ENCODE measurements at regions not wholly inside any gene's neighbourhood (a gene's known extent, or its start where the extent isn't known, plus 50 kb on each side); places are given as distances from the start of the nearest gene placed in this dataset.
"Not testable (repeated sequence)": the region's sequence is repeated elsewhere in the genome, so short reads cannot be mapped to it uniquely, and the experiment has no call there.

DNA sequence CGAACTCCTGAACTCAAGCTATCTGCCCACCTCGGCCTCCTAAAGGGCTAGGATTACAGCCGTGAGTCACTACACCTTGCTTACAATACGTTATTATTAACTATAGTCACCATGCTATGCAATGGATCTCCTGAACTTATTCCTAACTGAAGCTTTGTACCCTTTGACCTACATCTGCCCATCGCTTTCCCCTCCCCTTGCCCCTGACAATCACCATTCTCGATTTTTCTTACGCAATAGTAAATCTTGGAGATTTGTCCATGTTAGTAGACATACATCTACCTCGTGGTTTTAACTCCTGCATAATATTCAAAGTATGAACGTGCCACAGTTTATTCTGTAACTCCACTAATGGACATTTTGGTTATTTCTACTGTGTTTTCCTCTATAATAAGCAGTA lies 120.6 kb downstream of the NPIPB5 start:
- H3K27ac Mint-ChIP-seq = no peak overlapping the region
- no peaks in the 10 kb centered on the region for H3K4me1 Mint-ChIP-seq
- H3K36me3 Mint-ChIP-seq = no peaks in the 10 kb centered on the region
- POLR2A ChIA-PET = no interaction called here
- ATAC-seq = no peak
- no peak overlapping the region for H3K4me3 Mint-ChIP-seq
- peaks cover 0 to 13% (median 8%) of the 10 kb centered on the region in 5 donors for H3K27me3 Mint-ChIP-seq
- DNase-seq = no peak
- H3K9me3 Mint-ChIP-seq = peaks cover 0 to 2% (median 0%) of the 10 kb centered on the region in 9 donors

DNA sequence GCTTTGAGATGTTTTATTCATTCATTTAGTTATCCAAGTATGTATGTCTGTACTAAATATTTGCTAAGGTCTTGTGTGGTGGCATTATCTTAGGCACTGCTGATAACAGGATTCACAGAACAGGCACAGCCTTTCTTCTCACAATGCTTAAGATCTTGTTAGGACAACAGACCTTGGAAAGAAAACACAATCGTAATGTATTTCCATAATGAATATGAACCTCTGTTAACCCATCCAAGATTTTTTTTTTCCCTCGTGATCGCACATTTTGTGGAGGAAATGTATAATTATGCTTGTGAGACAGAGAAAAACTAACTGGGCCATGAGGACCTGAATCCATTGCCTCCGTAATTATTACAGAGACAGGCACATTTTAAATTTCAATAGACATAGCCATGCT lies 121.9 kb downstream of the NPIPB5 start:
- H3K9me3 Mint-ChIP-seq = peaks cover 0 to 2% (median 0%) of the 10 kb centered on the region in 9 donors
- POLR2A ChIA-PET = no interaction called here
- ATAC-seq (no peak), DNase-seq (no peak)
- H3K36me3 Mint-ChIP-seq = no peaks in the 10 kb centered on the region
- no peak overlapping the region for H3K4me3 Mint-ChIP-seq
- peaks cover 0 to 13% (median 8%) of the 10 kb centered on the region in 5 donors for H3K27me3 Mint-ChIP-seq
- no peak overlapping the region for H3K27ac Mint-ChIP-seq
- H3K4me1 Mint-ChIP-seq = no peaks in the 10 kb centered on the region

DNA sequence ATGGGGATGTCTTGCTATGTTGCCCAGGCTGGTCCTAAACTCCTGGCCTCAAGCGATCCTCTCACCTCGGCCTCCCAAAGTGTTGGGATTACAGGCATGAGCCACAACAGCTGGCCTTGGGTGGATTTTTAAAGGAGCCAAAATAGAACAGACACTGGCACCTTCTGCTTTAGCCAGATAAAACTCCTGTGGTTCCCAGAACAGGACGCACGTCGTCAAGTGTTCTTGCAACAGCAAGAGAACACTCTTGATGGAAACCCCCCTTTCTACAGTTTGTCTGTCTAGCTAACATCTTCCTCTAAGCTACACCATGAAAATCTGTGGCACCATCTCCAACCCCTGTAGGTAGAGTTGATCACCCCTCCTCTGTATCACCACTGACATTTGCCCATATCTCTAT lies 122.6 kb downstream of the NPIPB5 start:
- Mint-ChIP-seq H3K36me3 (no peaks in the 10 kb centered on the region), H3K4me1 (no peaks in the 10 kb centered on the region), H3K4me3 (no peak overlapping the region), H3K9me3 (peaks cover 0 to 2% (median 0%) of the 10 kb centered on the region in 9 donors), H3K27me3 (peaks cover 0 to 9% (median 8%) of the 10 kb centered on the region in 5 donors), H3K27ac (no peak overlapping the region)
- DNase-seq (no peak), ATAC-seq (no peak)
- POLR2A ChIA-PET = no interaction called here

DNA sequence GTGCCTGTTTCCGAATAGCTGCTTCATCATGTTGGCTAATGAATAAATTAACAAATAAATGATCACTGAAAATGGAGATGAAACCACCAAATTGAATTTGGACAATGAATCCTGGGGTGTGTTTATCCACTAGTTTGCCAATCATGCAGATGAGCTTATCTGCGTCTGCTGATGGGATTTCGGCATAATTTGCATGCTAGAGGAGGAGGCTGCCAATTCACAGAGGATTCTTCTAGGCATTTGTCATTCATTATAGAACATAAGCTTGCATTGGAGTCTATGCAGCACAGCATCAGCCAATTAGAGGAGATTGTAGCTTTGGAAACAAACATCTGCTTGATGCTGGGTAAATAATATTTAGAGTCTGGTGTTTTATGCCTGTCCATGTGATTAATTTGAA lies 123.1 kb downstream of the NPIPB5 start:
- ATAC-seq = no peak
- Mint-ChIP-seq H3K4me1 (no peaks in the 10 kb centered on the region), H3K27ac (no peak overlapping the region), H3K4me3 (no peak overlapping the region), H3K36me3 (no peaks in the 10 kb centered on the region), H3K9me3 (peaks cover 0 to 2% (median 0%) of the 10 kb centered on the region in 9 donors), H3K27me3 (peaks cover 0 to 9% (median 5%) of the 10 kb centered on the region in 5 donors)
- DNase-seq = no peak
- POLR2A ChIA-PET = no interaction called here

DNA sequence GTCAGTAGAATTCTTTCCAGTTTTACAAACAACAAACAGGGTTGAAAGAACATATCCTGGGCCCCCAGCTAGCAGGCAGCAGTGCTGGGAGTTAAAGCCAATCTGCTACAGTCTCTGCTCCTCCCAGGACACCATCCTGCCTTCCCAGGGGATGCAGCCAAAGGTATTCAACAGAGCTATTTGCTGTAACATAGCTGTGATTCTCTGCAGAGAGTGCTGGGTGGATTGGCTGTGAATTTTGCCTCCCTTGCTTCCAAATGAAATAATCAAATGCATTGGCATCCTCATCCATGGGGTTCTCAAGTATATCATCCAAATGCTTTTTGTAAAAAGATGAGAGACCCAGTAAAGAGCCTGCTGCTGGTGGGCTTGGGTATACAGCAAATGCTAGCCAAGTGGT lies 124.3 kb downstream of the NPIPB5 start:
- no peaks in the 10 kb centered on the region for H3K36me3 Mint-ChIP-seq
- peaks cover 0 to 9% (median 5%) of the 10 kb centered on the region in 5 donors for H3K27me3 Mint-ChIP-seq
- no peak for ATAC-seq
- no peaks in the 10 kb centered on the region for H3K4me1 Mint-ChIP-seq
- no peak overlapping the region for H3K4me3 Mint-ChIP-seq
- no peak for DNase-seq
- POLR2A ChIA-PET = no interaction called here
- H3K9me3 Mint-ChIP-seq = peaks cover 0 to 2% (median 0%) of the 10 kb centered on the region in 9 donors
- H3K27ac Mint-ChIP-seq = no peak overlapping the region

DNA sequence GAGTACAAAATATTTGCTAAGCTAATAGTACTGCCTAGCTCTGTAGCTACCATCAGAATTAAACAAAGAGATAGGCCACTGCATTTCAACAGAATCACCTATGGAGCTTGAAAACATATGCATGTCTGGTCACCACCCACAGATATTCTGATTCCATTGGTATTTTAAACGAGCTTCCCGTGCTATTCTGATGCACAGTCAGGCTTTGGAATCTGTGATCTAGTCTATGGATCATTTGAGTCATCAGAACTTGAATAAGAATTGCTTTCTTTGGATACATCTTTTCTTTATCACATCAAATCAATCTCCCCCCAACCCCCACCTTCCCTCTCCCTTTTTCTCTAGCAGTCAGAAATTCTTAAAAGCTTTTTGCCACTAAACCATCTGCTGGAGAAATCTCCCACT lies 124.7 kb downstream of the NPIPB5 start:
- DNase-seq (no peak), ATAC-seq (no peak)
- Mint-ChIP-seq H3K36me3 (no peaks in the 10 kb centered on the region), H3K4me3 (no peak overlapping the region), H3K27me3 (peaks cover 0 to 9% (median 5%) of the 10 kb centered on the region in 5 donors), H3K9me3 (peaks cover 0 to 2% (median 0%) of the 10 kb centered on the region in 9 donors), H3K27ac (no peak overlapping the region), H3K4me1 (no peaks in the 10 kb centered on the region)
- POLR2A ChIA-PET = no interaction called here

DNA sequence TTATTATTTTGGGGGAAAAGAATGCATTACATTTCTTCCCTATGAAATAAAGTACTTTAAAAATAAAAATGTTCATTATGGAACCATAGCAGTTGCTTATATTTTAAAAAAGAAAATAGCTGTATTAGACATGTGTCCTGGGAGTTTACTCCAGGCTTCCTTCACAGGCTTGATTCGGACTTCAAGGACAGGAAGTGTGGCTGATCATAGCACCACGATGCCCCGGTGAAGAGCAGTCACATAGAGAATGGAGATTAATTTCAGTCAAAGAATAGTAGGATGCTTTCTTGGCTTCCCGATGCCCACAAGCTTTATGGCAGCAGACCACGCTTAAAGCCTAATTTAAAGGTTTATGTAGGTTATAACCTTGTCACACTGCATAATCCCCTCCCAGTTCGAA lies 125.1 kb downstream of the NPIPB5 start:
- peaks cover 0 to 9% (median 5%) of the 10 kb centered on the region in 5 donors for H3K27me3 Mint-ChIP-seq

GRCh38 chr16:22638393-22639206 lies 127.9 kb downstream of the NPIPB5 start:
- POLR2A ChIA-PET = no interaction called here
- no peak overlapping the region for H3K27ac Mint-ChIP-seq

More for the DNA sequence above, 125.1 kb downstream of the NPIPB5 start:
- POLR2A ChIA-PET = no interaction called here
- ATAC-seq (no peak), DNase-seq (no peak)
- no peak overlapping the region for H3K4me3 Mint-ChIP-seq
- peaks cover 0 to 2% (median 0%) of the 10 kb centered on the region in 9 donors for H3K9me3 Mint-ChIP-seq
- no peaks in the 10 kb centered on the region for H3K36me3 Mint-ChIP-seq
- H3K27ac Mint-ChIP-seq = no peak overlapping the region
- no peaks in the 10 kb centered on the region for H3K4me1 Mint-ChIP-seq

GRCh38 chr16:22641131-22641628 lies 130.5 kb downstream of the NPIPB5 start:
- no peaks in the 10 kb centered on the region for H3K27me3 Mint-ChIP-seq
- H3K27ac Mint-ChIP-seq = no peak overlapping the region
- H3K4me1 Mint-ChIP-seq = no peaks in the 10 kb centered on the region
- H3K36me3 Mint-ChIP-seq = no peaks in the 10 kb centered on the region
- no peak overlapping the region for H3K4me3 Mint-ChIP-seq
- ATAC-seq = no peak
- DNase-seq = no peak
- H3K9me3 Mint-ChIP-seq = no peaks in the 10 kb centered on the region
- POLR2A ChIA-PET = no interaction called here

More at GRCh38 chr16:22638393-22639206, 127.9 kb downstream of the NPIPB5 start:
- peaks cover 0 to 6% (median 3%) of the 10 kb centered on the region in 5 donors for H3K27me3 Mint-ChIP-seq
- H3K9me3 Mint-ChIP-seq = peaks cover 0 to 2% (median 0%) of the 10 kb centered on the region in 9 donors
- no peaks in the 10 kb centered on the region for H3K4me1 Mint-ChIP-seq
- H3K36me3 Mint-ChIP-seq = no peaks in the 10 kb centered on the region
- ATAC-seq (no peak), DNase-seq (no peak)
- no peak overlapping the region for H3K4me3 Mint-ChIP-seq

DNA sequence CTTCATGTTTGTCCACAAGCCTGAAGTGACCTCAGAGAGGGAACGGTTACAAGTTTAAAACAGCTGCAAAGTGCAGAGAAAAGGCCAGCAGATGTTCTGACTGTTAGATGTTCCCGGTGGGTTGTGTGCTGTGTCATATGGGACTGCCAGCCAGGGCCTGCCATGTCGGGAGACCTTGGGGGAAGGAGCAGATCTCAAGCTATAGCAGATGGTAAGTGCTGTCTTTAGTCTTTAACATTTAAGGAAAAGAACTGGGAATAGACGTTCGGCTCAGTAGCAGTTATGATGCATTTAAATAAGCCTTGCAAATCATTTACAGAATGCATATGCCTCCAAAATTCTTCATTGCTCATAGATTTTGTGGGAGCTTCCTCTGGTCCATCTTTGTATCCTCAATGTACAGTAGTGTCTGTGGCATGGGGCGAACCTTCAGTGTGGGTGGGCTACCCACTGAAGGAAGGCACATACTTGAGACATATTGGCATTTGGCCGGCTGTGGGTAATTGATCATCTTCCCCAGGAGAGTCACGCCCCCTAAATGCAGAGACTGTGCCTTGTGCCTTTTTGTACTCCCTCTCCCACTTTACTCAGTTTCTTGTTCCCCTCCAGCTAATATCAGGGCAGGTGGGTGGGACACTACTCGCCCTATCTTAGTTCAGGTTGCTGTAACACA lies 131.9 kb downstream of the NPIPB5 start:
- Mint-ChIP-seq H3K36me3 (no peaks in the 10 kb centered on the region), H3K9me3 (no peaks in the 10 kb centered on the region), H3K4me3 (no peak overlapping the region), H3K27me3 (no peaks in the 10 kb centered on the region), H3K4me1 (no peaks in the 10 kb centered on the region), H3K27ac (no peak overlapping the region)
- POLR2A ChIA-PET = no interaction called here
- no peak for DNase-seq
- ATAC-seq = no peak

GRCh38 chr16:22643203-22643602 lies 132.5 kb downstream of the NPIPB5 start:
- H3K36me3 Mint-ChIP-seq, H3K4me3 Mint-ChIP-seq, ATAC-seq, H3K27ac Mint-ChIP-seq, DNase-seq, H3K27me3 Mint-ChIP-seq, H3K4me1 Mint-ChIP-seq, H3K9me3 Mint-ChIP-seq, POLR2A ChIA-PET: not testable (repeated sequence)

GRCh38 chr16:22643886-22644285 lies 133.2 kb downstream of the NPIPB5 start:
- Mint-ChIP-seq H3K4me3 (no peak overlapping the region), H3K36me3 (no peaks in the 10 kb centered on the region), H3K9me3 (no peaks in the 10 kb centered on the region), H3K27ac (no peak overlapping the region), H3K4me1 (no peaks in the 10 kb centered on the region), H3K27me3 (no peaks in the 10 kb centered on the region)
- DNase-seq = no peak
- POLR2A ChIA-PET = no interaction called here
- ATAC-seq = no peak

DNA sequence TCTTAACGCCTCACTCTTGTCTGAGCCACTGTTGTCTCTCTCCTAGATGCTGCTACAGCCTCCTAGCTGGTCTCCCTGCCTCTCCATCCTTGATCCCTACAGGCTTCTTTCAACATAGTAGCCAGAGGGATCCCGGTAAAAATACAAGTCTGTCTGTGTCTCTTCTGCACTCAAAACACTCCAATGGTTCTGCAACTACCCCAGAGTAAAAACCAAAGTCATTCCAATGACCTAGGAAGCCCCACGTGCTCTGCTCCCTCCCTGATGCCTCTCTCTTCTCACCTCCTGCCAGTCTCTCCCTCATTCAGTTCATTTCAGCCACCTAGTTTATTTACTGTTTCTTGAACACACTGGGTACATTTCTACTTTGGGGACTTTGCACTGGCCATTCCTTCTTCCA lies 135.2 kb downstream of the NPIPB5 start:
- Mint-ChIP-seq H3K4me1 (no peaks in the 10 kb centered on the region), H3K27me3 (peaks cover 0 to 3% (median 0%) of the 10 kb centered on the region in 5 donors), H3K27ac (no peak overlapping the region), H3K9me3 (no peaks in the 10 kb centered on the region), H3K4me3 (no peak overlapping the region), H3K36me3 (no peaks in the 10 kb centered on the region)
- no peak for ATAC-seq
- DNase-seq = no peak
- POLR2A ChIA-PET = no interaction called here
